HCT116 (cell line): ENCODE measurements at regions not wholly inside any gene's neighbourhood (a gene's known extent, or its start where the extent isn't known, plus 50 kb on each side); places are given as distances from the start of the nearest gene placed in this dataset.

ENCODE experiments used
- ATAC-seq: fragments of 200-7000 bp; cut with Tn5 transposase; 2 replicates; pipeline ENCODE4 v1.9.1; 2020; ENCODE audit warnings: mild to moderate bottlenecking, moderate library complexity
- BruUV-seq: library from RNA; stranded (reverse); fragments of 400-500 nt; replicated peaks from 2 replicates; lab custom pipeline; 2021; lab: Mats Ljungman, UMichigan
- CTCF ChIA-PET: fragments of 300-600 bp; sonication (Branson Sonifier 250); formaldehyde crosslinking; loops from one replicate; lab custom pipeline; 2021; ENCODE audit warnings: antibody characterized with exemption; lab: Charles Lee
- POLR2A ChIA-PET: fragments of 300-600, 350-600 bp; sonication (Branson Sonifier 250); formaldehyde crosslinking; loops from one replicate; lab custom pipeline; 2021; ENCODE audit warnings: antibody characterized with exemption; lab: Charles Lee
- RAD21 ChIA-PET, 2 experiments: fragments of 300-600 bp; sonication (Branson Sonifier 250); formaldehyde crosslinking; loops; one replicate each; lab custom pipeline; 2023; ENCODE audit warnings: low total read pairs in 2 of 2; ENCODE audit not compliant: uncharacterized antibody in 2 of 2, unreplicated experiment in 2 of 2, low non-redundant PET in 1 of 2; lab: Charles Lee
- DNase-seq: peaks from one replicate; pipeline ENCODE4 v3.0.0-alpha.2; 2010; ENCODE audit warnings: low read depth, low spot score
- H2AFZ ChIP-seq: fragments of 200-600 bp; shearing (Covaris generic), sonication (generic); 2 replicates; pipeline ENCODE4 v1.6.1; 2017; ENCODE audit warnings: low read depth, mixed run types, mixed read lengths, antibody characterized with exemption, low read length; ENCODE audit not compliant: poor library complexity, severe bottlenecking
- H3K27ac ChIP-seq: 2 replicates; pipeline ENCODE4 v1.5.1; 2012; ENCODE audit warnings: low read depth, low read length
- H3K27me3 ChIP-seq: fragments of 200-600 bp; sonication (generic); 2 replicates; pipeline ENCODE4 v1.6.1; 2016; ENCODE audit warnings: mixed run types, low read length, mixed read lengths; ENCODE audit not compliant: insufficient read depth
- H3K36me3 ChIP-seq, 2 experiments: fragments of 200-500 bp in 1 of 2; fragments of 200-600 bp in 1 of 2; sonication (Bioruptor generic) in 1 of 2; sonication (generic) in 1 of 2; 2 replicates each; pipeline versions ENCODE4 v1.5.1 to v1.6.1; 2014 to 2016; ENCODE audit warnings: low read length in 2 of 2, inconsistent platforms in 1 of 2, mixed read lengths in 1 of 2, mixed run types in 1 of 2; ENCODE audit not compliant: insufficient read depth in 2 of 2, control insufficient read depth in 1 of 2
- H3K4me1 ChIP-seq, 2 experiments: fragments of 200-600 bp in 1 of 2; sonication (generic) in 1 of 2; 2 replicates each; pipeline versions ENCODE4 v1.5.1 to v1.6.1; 2012 to 2017; ENCODE audit warnings: low read length in 2 of 2, inconsistent platforms in 1 of 2, mild to moderate bottlenecking in 1 of 2, mixed read lengths in 1 of 2, mixed run types in 1 of 2, moderate library complexity in 1 of 2; ENCODE audit not compliant: insufficient read depth in 2 of 2, control insufficient read depth in 1 of 2
- H3K4me2 ChIP-seq: fragments of 200-600 bp; sonication (generic); 2 replicates; pipeline ENCODE4 v1.6.1; 2017; ENCODE audit warnings: mixed run types, low read length, mixed read lengths
- H3K4me3 ChIP-seq, 2 experiments: fragments of 200-600 bp in 1 of 2; sonication (generic) in 1 of 2; replicated peaks in 1 of 2; 2 replicates each; pipeline ENCODE4 v1.5.1; 2011 to 2016; ENCODE audit warnings: low read length in 2 of 2, control low read depth in 1 of 2, low read depth in 1 of 2, mild to moderate bottlenecking in 1 of 2, mixed read lengths in 1 of 2, mixed run types in 1 of 2
- H3K79me2 ChIP-seq: fragments of 200-600 bp; sonication (generic); 2 replicates; pipeline ENCODE4 v1.6.1; 2017; ENCODE audit warnings: mild to moderate bottlenecking, mixed run types, low read length, moderate library complexity, mixed read lengths; ENCODE audit not compliant: insufficient read depth
- H3K9ac ChIP-seq: fragments of 200-600 bp; sonication (generic); 2 replicates; pipeline ENCODE4 v1.6.1; 2016; ENCODE audit warnings: low read length, mixed read lengths
- H3K9me2 ChIP-seq: fragments of 200-600 bp; sonication (generic), shearing (Covaris generic); 2 replicates; pipeline ENCODE4 v1.6.1; 2017; ENCODE audit warnings: mixed run types, mild to moderate bottlenecking, moderate library complexity; ENCODE audit not compliant: insufficient read depth
- H3K9me3 ChIP-seq, 2 experiments: fragments of 200-500 bp in 1 of 2; fragments of 200-600 bp in 1 of 2; sonication (Bioruptor generic) in 1 of 2; sonication (generic) in 1 of 2; 2 replicates each; pipeline ENCODE4 v1.6.1; 2014 to 2017; ENCODE audit warnings: low read length in 2 of 2, mixed read lengths in 2 of 2, inconsistent platforms in 1 of 2, low read depth in 1 of 2, mild to moderate bottlenecking in 1 of 2, mixed run types in 1 of 2, moderate library complexity in 1 of 2; ENCODE audit not compliant: control insufficient read depth in 1 of 2, insufficient read depth in 1 of 2
- H4K20me1 ChIP-seq: fragments of 200-600 bp; sonication (generic), shearing (Covaris generic); 2 replicates; pipeline ENCODE4 v1.6.1; 2017; ENCODE audit warnings: mixed run types, mild to moderate bottlenecking, moderate library complexity; ENCODE audit not compliant: insufficient read depth
- CBX3 ChIP-seq: IDR thresholded peaks from 2 replicates; pipeline ENCODE4 v1.6.1; 2012; ENCODE audit warnings: low read depth
- CEBPB ChIP-seq: IDR thresholded peaks from 2 replicates; pipeline ENCODE4 v1.6.1; 2012; ENCODE audit warnings: low read depth
- EGR1 ChIP-seq: IDR thresholded peaks from 2 replicates; pipeline ENCODE4 v1.6.1; 2012; ENCODE audit warnings: low read depth
- ELF1 ChIP-seq: IDR thresholded peaks from 2 replicates; pipeline ENCODE4 v1.6.1; 2012; ENCODE audit warnings: low read depth, borderline replicate concordance
- EZH2 ChIP-seq: fragments of 200-600 bp; sonication (generic); IDR thresholded peaks from 2 replicates; pipeline ENCODE4 v1.6.1; 2017; ENCODE audit warnings: antibody characterized with exemption, mixed run types
- EZH2phosphoT487 ChIP-seq: fragments of 200-600 bp; IDR thresholded peaks from 2 replicates; pipeline ENCODE4 v1.6.1; 2018; ENCODE audit warnings: antibody characterized with exemption, borderline replicate concordance
- FOSL1 ChIP-seq: IDR thresholded peaks from 2 replicates; pipeline ENCODE4 v1.6.1; 2012; ENCODE audit warnings: low read depth
- JUND ChIP-seq: IDR thresholded peaks from 2 replicates; pipeline ENCODE4 v1.6.1; 2012
- MAX ChIP-seq: IDR thresholded peaks from 2 replicates; pipeline ENCODE4 v1.6.1; 2012
- POLR2A ChIP-seq: IDR thresholded peaks from 2 replicates; pipeline ENCODE4 v1.7.0; 2011; ENCODE audit warnings: borderline replicate concordance; ENCODE audit not compliant: insufficient read depth, insufficient read length; ENCODE audit errors: extremely low read depth
- POLR2AphosphoS5 ChIP-seq: IDR thresholded peaks from 2 replicates; pipeline ENCODE4 v1.6.1; 2011; ENCODE audit warnings: mild to moderate bottlenecking, low read depth, low read length, moderate library complexity
- RAD21 ChIP-seq: IDR thresholded peaks from 2 replicates; pipeline ENCODE4 v1.6.1; 2012; ENCODE audit warnings: low read depth, mild to moderate bottlenecking
- SIN3A ChIP-seq: IDR thresholded peaks from 2 replicates; pipeline ENCODE4 v1.6.1; 2012; ENCODE audit warnings: low read depth
- SP1 ChIP-seq: IDR thresholded peaks from 2 replicates; pipeline ENCODE4 v1.6.1; 2012; ENCODE audit warnings: low read depth
- SRF ChIP-seq: IDR thresholded peaks from 2 replicates; pipeline ENCODE4 v1.6.1; 2012; ENCODE audit warnings: low read depth
- YY1 ChIP-seq: IDR thresholded peaks from 2 replicates; pipeline ENCODE4 v1.6.1; 2011; ENCODE audit warnings: low read length, low read depth, moderate library complexity, mild to moderate bottlenecking; ENCODE audit not compliant: insufficient replicate concordance; ENCODE audit errors: extremely low read depth
- ZFX ChIP-seq: fragments of 450-650 bp; IDR thresholded peaks from 2 replicates; pipeline ENCODE4 v1.6.1; 2017
- ZNF274 ChIP-seq: fragments of 200-500 bp; sonication (Bioruptor generic); IDR thresholded peaks from 2 replicates; pipeline ENCODE4 v1.6.1; 2014; ENCODE audit warnings: mild to moderate bottlenecking, low read depth, low read length, inconsistent platforms
- intact Hi-C: fragments of 100-400 bp; cut with micrococcal nuclease; formaldehyde crosslinking; loops from 2 replicates; pipeline ENCODE4 v1.10.0; 2022
- TF ChIP-seq, protein P1 (sequence below), 3 experiments: fragments of 200-600 bp in 1 of 3; sonication (generic) in 1 of 3; IDR thresholded peaks in 2 of 3; conservative IDR thresholded peaks in 1 of 3; 2 replicates each; pipeline ENCODE4 v1.5.1; 2012 to 2017; ENCODE audit warnings: low read depth in 2 of 3, low read length in 2 of 3, antibody characterized with exemption in 1 of 3, borderline replicate concordance in 1 of 3, control low read depth in 1 of 3, mild to moderate bottlenecking in 1 of 3, mixed read lengths in 1 of 3, mixed run types in 1 of 3, moderate library complexity in 1 of 3; ENCODE audit not compliant: insufficient read depth in 1 of 3
- TF ChIP-seq, protein P2 (sequence below): IDR thresholded peaks from 2 replicates; pipeline ENCODE4 v1.6.1; 2012

GRCh38 chr20:19867074-19867473 is 109.0 kb downstream of the RIN2 start (continued):
- TF ChIP-seq, protein P1, sequence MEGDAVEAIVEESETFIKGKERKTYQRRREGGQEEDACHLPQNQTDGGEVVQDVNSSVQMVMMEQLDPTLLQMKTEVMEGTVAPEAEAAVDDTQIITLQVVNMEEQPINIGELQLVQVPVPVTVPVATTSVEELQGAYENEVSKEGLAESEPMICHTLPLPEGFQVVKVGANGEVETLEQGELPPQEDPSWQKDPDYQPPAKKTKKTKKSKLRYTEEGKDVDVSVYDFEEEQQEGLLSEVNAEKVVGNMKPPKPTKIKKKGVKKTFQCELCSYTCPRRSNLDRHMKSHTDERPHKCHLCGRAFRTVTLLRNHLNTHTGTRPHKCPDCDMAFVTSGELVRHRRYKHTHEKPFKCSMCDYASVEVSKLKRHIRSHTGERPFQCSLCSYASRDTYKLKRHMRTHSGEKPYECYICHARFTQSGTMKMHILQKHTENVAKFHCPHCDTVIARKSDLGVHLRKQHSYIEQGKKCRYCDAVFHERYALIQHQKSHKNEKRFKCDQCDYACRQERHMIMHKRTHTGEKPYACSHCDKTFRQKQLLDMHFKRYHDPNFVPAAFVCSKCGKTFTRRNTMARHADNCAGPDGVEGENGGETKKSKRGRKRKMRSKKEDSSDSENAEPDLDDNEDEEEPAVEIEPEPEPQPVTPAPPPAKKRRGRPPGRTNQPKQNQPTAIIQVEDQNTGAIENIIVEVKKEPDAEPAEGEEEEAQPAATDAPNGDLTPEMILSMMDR (IDR thresholded peaks at IDR 0.05 in 2 of 3, conservative IDR thresholded peaks at IDR 0.05 in 1 of 3; ENCODE audit: borderline replicate concordance in 1 of 3, insufficient read depth in 1 of 3, low read depth in 2 of 3, low read length in 2 of 3), result no peak
- TF ChIP-seq POLR2AphosphoS5 (no peak), JUND (no peak), ELF1 (no peak), SIN3A (no peak), SP1 (no peak), EZH2phosphoT487 (no peak), FOSL1 (no peak), EZH2 (no peak), POLR2A (no peak), ZFX (no peak)
- TF ChIP-seq, protein P2, sequence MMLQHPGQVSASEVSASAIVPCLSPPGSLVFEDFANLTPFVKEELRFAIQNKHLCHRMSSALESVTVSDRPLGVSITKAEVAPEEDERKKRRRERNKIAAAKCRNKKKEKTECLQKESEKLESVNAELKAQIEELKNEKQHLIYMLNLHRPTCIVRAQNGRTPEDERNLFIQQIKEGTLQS, result no peak

DNA sequence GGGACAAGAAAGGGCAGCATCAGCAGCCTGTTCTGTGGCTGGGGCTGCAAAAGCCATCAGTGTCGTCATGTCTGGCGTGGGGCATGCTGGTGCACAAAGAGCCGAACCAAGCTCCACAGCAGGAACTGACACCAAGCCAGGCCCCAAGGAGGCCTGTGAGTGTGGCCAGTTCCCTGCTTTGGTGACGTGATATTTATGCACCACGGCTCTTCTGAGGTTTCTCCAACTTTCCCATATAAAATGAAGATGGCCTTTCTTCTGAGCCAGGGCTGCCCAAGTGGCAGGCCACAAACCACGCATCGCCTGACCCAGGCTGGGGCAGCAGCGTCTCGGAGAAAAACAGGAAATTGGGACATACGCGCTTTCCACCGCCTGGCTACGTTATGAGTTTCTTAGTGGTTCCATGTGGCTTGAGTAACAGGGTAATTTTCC is 109.9 kb downstream of the RIN2 start:
- H3K9me3 ChIP-seq, result no peaks in the 10 kb centered on the region
- intact Hi-C loops, result no loop called here
- CTCF ChIA-PET, result no interaction called here

More for the DNA sequence above, 109.9 kb downstream of the RIN2 start:
- no peak overlapping the region for H3K4me3 ChIP-seq
- RAD21 ChIA-PET, result no interaction called here
- BruUV-seq, result no TSS peak
- H3K9ac ChIP-seq, result no peak overlapping the region
- ATAC-seq (no peak), DNase-seq (no peak)
- no peak overlapping the region for H2AFZ ChIP-seq
- no peaks in the 10 kb centered on the region for H3K79me2 ChIP-seq
- no peak overlapping the region for H3K4me2 ChIP-seq
- no peaks in the 10 kb centered on the region for H3K9me2 ChIP-seq
- no peaks in the 10 kb centered on the region for H3K27me3 ChIP-seq
- TF ChIP-seq JUND (no peak), ELF1 (no peak), EGR1 (no peak), CEBPB (no peak), POLR2AphosphoS5 (no peak), POLR2A (no peak), EZH2 (no peak), RAD21 (no peak), SP1 (no peak), SIN3A (no peak), ZNF274 (no peak), FOSL1 (no peak), SRF (no peak), CBX3 (no peak), YY1 (no peak), MAX (no peak)
- TF ChIP-seq, protein P1 (IDR thresholded peaks at IDR 0.05 in 2 of 3, conservative IDR thresholded peaks at IDR 0.05 in 1 of 3; ENCODE audit: borderline replicate concordance in 1 of 3, insufficient read depth in 1 of 3, low read depth in 2 of 3, low read length in 2 of 3), result no peak
- TF ChIP-seq, protein P2, result no peak
- TF ChIP-seq, all 23 proteins: peak for 0
- POLR2A ChIA-PET, result no interaction called here
- no peaks in the 10 kb centered on the region for H3K36me3 ChIP-seq
- no peaks in the 10 kb centered on the region for H3K4me1 ChIP-seq
- no peak overlapping the region for H3K27ac ChIP-seq
- H4K20me1 ChIP-seq, result no peaks in the 10 kb centered on the region
